Suprapubic skin (tissue), 4 donors: ENCODE measurements at regions not wholly inside any gene's neighbourhood (a gene's known extent, or its start where the extent isn't known, plus 50 kb on each side); places are given as distances from the start of the nearest gene placed in this dataset.

ENCODE experiments used
- EP300 ChIP-seq: sonication (generic); formaldehyde crosslinking; IDR thresholded peaks from one replicate; pipeline ENCODE4 v1.6.1; 2017; ENCODE audit warnings: antibody characterized with exemption
- POLR2A ChIP-seq, 2 donors: fragments of 450-650 bp; IDR thresholded peaks; one replicate each; pipeline ENCODE4 v1.6.1; 2017; ENCODE audit warnings: antibody characterized with exemption in 2 of 2, mild to moderate bottlenecking in 2 of 2, moderate library complexity in 2 of 2
- POLR2AphosphoS5 ChIP-seq, 3 donors: sonication (generic); formaldehyde crosslinking; IDR thresholded peaks; one replicate each; pipeline ENCODE4 v1.6.1; 2017; ENCODE audit warnings: antibody characterized with exemption in 3 of 3
- TF ChIP-seq, protein P1 (sequence below), 2 donors: fragments of 200-600 bp in 1 of 2; fragments of 450-650 bp in 1 of 2; sonication (generic) in 1 of 2; IDR thresholded peaks; one replicate each; pipeline ENCODE4 v1.5.1; 2016 to 2019; ENCODE audit warnings: antibody characterized with exemption in 2 of 2, mild to moderate bottlenecking in 1 of 2, moderate library complexity in 1 of 2

DNA sequence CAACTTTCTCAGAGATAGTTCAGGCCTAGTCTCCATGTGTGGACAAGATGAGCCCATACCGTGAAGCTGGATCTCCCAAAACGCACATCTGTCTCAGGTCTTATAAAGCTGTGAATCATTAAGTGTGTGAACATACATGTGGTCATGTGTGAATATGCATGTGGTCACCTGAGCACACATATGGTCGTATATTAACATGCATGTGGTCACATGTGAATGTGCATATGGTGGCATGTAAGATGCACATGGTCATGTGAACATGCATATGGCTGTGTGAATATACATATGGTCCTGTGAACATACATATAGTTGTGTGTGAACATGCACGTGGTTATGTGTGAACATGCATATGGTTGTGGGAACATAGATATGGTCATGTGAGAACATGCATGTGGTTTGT is 172.5 kb upstream of the PZP start:
- TF ChIP-seq, protein P1, sequence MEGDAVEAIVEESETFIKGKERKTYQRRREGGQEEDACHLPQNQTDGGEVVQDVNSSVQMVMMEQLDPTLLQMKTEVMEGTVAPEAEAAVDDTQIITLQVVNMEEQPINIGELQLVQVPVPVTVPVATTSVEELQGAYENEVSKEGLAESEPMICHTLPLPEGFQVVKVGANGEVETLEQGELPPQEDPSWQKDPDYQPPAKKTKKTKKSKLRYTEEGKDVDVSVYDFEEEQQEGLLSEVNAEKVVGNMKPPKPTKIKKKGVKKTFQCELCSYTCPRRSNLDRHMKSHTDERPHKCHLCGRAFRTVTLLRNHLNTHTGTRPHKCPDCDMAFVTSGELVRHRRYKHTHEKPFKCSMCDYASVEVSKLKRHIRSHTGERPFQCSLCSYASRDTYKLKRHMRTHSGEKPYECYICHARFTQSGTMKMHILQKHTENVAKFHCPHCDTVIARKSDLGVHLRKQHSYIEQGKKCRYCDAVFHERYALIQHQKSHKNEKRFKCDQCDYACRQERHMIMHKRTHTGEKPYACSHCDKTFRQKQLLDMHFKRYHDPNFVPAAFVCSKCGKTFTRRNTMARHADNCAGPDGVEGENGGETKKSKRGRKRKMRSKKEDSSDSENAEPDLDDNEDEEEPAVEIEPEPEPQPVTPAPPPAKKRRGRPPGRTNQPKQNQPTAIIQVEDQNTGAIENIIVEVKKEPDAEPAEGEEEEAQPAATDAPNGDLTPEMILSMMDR (IDR thresholded peaks at IDR 0.05), result no peak
- TF ChIP-seq POLR2A (IDR thresholded peaks at IDR 0.05) (no peak), EP300 (no peak), POLR2AphosphoS5 (IDR thresholded peaks at IDR 0.05) (no peak)
